ENCODE measurements at regions not wholly inside any gene's neighbourhood (a gene's known extent, or its start where the extent isn't known, plus 50 kb on each side); places are given as distances from the start of the nearest gene placed in this dataset.
"Not testable (repeated sequence)": the region's sequence is repeated elsewhere in the genome, so short reads cannot be mapped to it uniquely, and the experiment has no call there.

GRCh38 chr3:16064642-16065414 is 109.7 kb upstream of the GALNT15 start:
- intact Hi-C loops (cut with DNase I): loop anchor here (5.0 to 10.0 kb wide), 3 partner anchors 37 to 420 kb away; no protein-coding TSS in a partner anchor
- no peak for DNase-seq (ENCODE audit: low spot score)

GRCh38 chr3:16066545-16066944 is 107.9 kb upstream of the GALNT15 start:
- intact Hi-C loops (cut with DNase I): loop anchor here (10.0 kb wide), 1 partner anchor 422 kb away; no protein-coding TSS in a partner anchor

GRCh38 chr3:16066975-16067374 is 107.5 kb upstream of the GALNT15 start:
- DNase-seq (ENCODE audit: low spot score): no peak
- intact Hi-C loops (cut with DNase I): loop anchor here (10.0 kb wide), 1 partner anchor 422 kb away; no protein-coding TSS in a partner anchor

More at GRCh38 chr3:16066545-16066944, 107.9 kb upstream of the GALNT15 start:
- DNase-seq (ENCODE audit: low spot score): no peak

- intact Hi-C loops (cut with DNase I): loop anchor here (10.0 kb wide), 1 partner anchor 423 kb away; no protein-coding TSS in a partner anchor
Measured at GRCh38 chr3:16067837-16068471, 106.5 kb upstream of the GALNT15 start.

GRCh38 chr3:16069149-16069922 is 105.1 kb upstream of the GALNT15 start:
- intact Hi-C loops (cut with DNase I): loop anchor here (10.0 kb wide), 1 partner anchor 425 kb away; no protein-coding TSS in a partner anchor
- DNase-seq (ENCODE audit: low spot score): no peak

More at GRCh38 chr3:16067837-16068471, 106.5 kb upstream of the GALNT15 start:
- no peak for DNase-seq (ENCODE audit: low spot score)

- intact Hi-C loops (cut with DNase I): no loop called here
- DNase-seq (ENCODE audit: low spot score): no peak
Measured at GRCh38 chr3:16070707-16071106, 103.8 kb upstream of the GALNT15 start.

- intact Hi-C loops (cut with DNase I): no loop called here
Measured at GRCh38 chr3:16071206-16071605, 103.3 kb upstream of the GALNT15 start.

GRCh38 chr3:16072420-16073110 is 101.9 kb upstream of the GALNT15 start:
- intact Hi-C loops (cut with DNase I): no loop called here
- DNase-seq (ENCODE audit: low spot score): no peak

More at GRCh38 chr3:16071206-16071605, 103.3 kb upstream of the GALNT15 start:
- no peak for DNase-seq (ENCODE audit: low spot score)

GRCh38 chr3:16073203-16073602 is 101.3 kb upstream of the GALNT15 start:
- intact Hi-C loops (cut with DNase I): no loop called here
- no peak for DNase-seq (ENCODE audit: low spot score)

GRCh38 chr3:16073990-16074671 is 100.3 kb upstream of the GALNT15 start:
- intact Hi-C loops (cut with DNase I); DNase-seq (ENCODE audit: low spot score): not testable (repeated sequence)

- intact Hi-C loops (cut with DNase I): no loop called here
- no peak for DNase-seq (ENCODE audit: low spot score)
Measured at GRCh38 chr3:16075647-16076046, 98.8 kb upstream of the GALNT15 start.

- intact Hi-C loops (cut with DNase I): no loop called here
Measured at GRCh38 chr3:16076564-16076963, 97.9 kb upstream of the GALNT15 start.

GRCh38 chr3:16077146-16077545 is 97.3 kb upstream of the GALNT15 start:
- DNase-seq (ENCODE audit: low spot score); intact Hi-C loops (cut with DNase I): not testable (repeated sequence)

More at GRCh38 chr3:16076564-16076963, 97.9 kb upstream of the GALNT15 start:
- no peak for DNase-seq (ENCODE audit: low spot score)

GRCh38 chr3:16077681-16078080 is 96.8 kb upstream of the GALNT15 start:
- intact Hi-C loops (cut with DNase I): not testable (repeated sequence)

GRCh38 chr3:16079519-16079918 is 95.0 kb upstream of the GALNT15 start:
- intact Hi-C loops (cut with DNase I): no loop called here
- no peak for DNase-seq (ENCODE audit: low spot score)

More at GRCh38 chr3:16077681-16078080, 96.8 kb upstream of the GALNT15 start:
- DNase-seq (ENCODE audit: low spot score): not testable (repeated sequence)

GRCh38 chr3:16081661-16082060 is 92.8 kb upstream of the GALNT15 start:
- intact Hi-C loops (cut with DNase I): no loop called here
- DNase-seq (ENCODE audit: low spot score): no peak

- no peak for DNase-seq (ENCODE audit: low spot score)
- intact Hi-C loops (cut with DNase I): no loop called here
Measured at GRCh38 chr3:16084887-16085286, 89.6 kb upstream of the GALNT15 start.

GRCh38 chr3:16085410-16085809 is 89.1 kb upstream of the GALNT15 start:
- intact Hi-C loops (cut with DNase I): no loop called here
- DNase-seq (ENCODE audit: low spot score): no peak
